ENCODE measurements at regions not wholly inside any gene's neighbourhood (a gene's known extent, or its start where the extent isn't known, plus 50 kb on each side); places are given as distances from the start of the nearest gene placed in this dataset.

DNA sequence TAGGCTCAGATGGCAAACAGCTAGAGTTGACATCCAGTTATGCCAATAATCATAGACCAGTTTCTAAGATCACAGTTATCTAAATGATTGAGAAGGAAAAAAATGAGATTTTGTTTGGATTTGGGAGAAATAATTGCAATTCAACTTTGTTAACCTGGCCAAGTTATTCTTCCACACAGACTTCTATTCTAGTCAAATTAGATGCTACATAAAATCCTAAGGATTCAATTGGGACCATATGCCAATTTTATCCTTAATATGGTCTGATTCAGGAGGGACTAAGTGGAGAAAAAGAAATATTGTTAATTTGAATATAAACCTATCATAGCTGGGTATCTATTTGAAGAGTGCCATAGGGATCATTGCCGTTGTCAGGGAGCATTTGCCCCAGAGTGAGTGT is 178.3 kb upstream of the SLC7A11 start:
- no peak for ATAC-seq
- TF ChIP-seq TOX (CRISPR knock-in tag; IDR thresholded peaks at IDR 0.05; ENCODE audit: borderline replicate concordance) (no peak), ZC3H10 (CRISPR knock-in tag; IDR thresholded peaks at IDR 0.05) (no peak), GLIS3 (CRISPR knock-in tag; IDR thresholded peaks at IDR 0.05) (no peak), BACH2 (CRISPR knock-in tag; IDR thresholded peaks at IDR 0.05; ENCODE audit: borderline replicate concordance) (no peak), ZNF70 (CRISPR knock-in tag; IDR thresholded peaks at IDR 0.05) (no peak), ZNF8 (CRISPR knock-in tag; IDR thresholded peaks at IDR 0.05) (no peak), TCF4 (CRISPR knock-in tag; IDR thresholded peaks at IDR 0.05; ENCODE audit: borderline replicate concordance) (no peak), CSRNP3 (CRISPR knock-in tag; IDR thresholded peaks at IDR 0.05) (no peak), ESRRG (CRISPR knock-in tag; IDR thresholded peaks at IDR 0.05) (no peak), SNAI2 (CRISPR knock-in tag; IDR thresholded peaks at IDR 0.05) (no peak), ARNTL (CRISPR knock-in tag; IDR thresholded peaks at IDR 0.05; ENCODE audit: borderline replicate concordance, low read depth) (no peak), ZNF565 (CRISPR knock-in tag; conservative IDR thresholded peaks at IDR 0.05; ENCODE audit: low read depth) (no peak)
- TF ChIP-seq, protein P1, sequence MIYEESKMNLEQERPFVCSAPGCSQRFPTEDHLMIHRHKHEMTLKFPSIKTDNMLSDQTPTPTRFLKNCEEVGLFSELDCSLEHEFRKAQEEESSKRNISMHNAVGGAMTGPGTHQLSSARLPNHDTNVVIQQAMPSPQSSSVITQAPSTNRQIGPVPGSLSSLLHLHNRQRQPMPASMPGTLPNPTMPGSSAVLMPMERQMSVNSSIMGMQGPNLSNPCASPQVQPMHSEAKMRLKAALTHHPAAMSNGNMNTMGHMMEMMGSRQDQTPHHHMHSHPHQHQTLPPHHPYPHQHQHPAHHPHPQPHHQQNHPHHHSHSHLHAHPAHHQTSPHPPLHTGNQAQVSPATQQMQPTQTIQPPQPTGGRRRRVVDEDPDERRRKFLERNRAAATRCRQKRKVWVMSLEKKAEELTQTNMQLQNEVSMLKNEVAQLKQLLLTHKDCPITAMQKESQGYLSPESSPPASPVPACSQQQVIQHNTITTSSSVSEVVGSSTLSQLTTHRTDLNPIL (CRISPR knock-in tag; IDR thresholded peaks at IDR 0.05; ENCODE audit: low read depth): no peak
- TF ChIP-seq, protein P2, sequence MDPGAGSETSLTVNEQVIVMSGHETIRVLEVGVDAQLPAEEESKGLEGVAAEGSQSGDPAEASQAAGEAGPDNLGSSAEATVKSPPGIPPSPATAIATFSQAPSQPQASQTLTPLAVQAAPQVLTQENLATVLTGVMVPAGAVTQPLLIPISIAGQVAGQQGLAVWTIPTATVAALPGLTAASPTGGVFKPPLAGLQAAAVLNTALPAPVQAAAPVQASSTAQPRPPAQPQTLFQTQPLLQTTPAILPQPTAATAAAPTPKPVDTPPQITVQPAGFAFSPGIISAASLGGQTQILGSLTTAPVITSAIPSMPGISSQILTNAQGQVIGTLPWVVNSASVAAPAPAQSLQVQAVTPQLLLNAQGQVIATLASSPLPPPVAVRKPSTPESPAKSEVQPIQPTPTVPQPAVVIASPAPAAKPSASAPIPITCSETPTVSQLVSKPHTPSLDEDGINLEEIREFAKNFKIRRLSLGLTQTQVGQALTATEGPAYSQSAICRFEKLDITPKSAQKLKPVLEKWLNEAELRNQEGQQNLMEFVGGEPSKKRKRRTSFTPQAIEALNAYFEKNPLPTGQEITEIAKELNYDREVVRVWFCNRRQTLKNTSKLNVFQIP (CRISPR knock-in tag; IDR thresholded peaks at IDR 0.05; ENCODE audit: borderline replicate concordance, low read depth): no peak

DNA sequence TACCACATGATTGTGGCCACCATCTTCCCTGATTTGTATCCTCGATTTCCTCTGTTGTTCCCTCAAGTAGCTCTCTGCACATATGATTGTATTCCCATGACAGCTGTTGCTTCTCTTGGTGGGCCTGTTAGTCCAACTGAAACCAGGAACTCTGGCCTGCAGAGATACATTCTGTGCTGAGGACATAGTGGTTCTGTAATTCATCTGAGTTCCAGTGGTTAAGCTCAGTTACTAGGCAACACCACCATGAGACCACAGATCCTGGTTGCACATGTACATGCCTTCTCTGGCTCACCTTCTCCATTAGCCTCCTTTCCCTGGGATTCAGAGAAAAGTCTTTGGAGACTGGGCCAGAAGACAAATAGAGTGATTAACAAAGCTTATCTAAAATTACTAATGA is 172.1 kb upstream of the SLC7A11 start:
- ATAC-seq: no peak
- TF ChIP-seq ESRRG (CRISPR knock-in tag; IDR thresholded peaks at IDR 0.05) (no peak), OSR1 (CRISPR knock-in tag; IDR thresholded peaks at IDR 0.05) (no peak), CSRNP3 (CRISPR knock-in tag; IDR thresholded peaks at IDR 0.05) (no peak), ZFP3 (CRISPR knock-in tag; IDR thresholded peaks at IDR 0.05) (no peak), BACH2 (CRISPR knock-in tag; IDR thresholded peaks at IDR 0.05; ENCODE audit: borderline replicate concordance) (no peak), CSDC2 (CRISPR knock-in tag; IDR thresholded peaks at IDR 0.05) (no peak), ZFP30 (CRISPR knock-in tag; IDR thresholded peaks at IDR 0.05) (no peak), RARB (CRISPR knock-in tag; IDR thresholded peaks at IDR 0.05) (no peak), ZNF565 (CRISPR knock-in tag; conservative IDR thresholded peaks at IDR 0.05; ENCODE audit: low read depth) (no peak), ARNTL (CRISPR knock-in tag; IDR thresholded peaks at IDR 0.05; ENCODE audit: borderline replicate concordance, low read depth) (no peak), ZNF70 (CRISPR knock-in tag; IDR thresholded peaks at IDR 0.05) (no peak)
- TF ChIP-seq, protein P3, sequence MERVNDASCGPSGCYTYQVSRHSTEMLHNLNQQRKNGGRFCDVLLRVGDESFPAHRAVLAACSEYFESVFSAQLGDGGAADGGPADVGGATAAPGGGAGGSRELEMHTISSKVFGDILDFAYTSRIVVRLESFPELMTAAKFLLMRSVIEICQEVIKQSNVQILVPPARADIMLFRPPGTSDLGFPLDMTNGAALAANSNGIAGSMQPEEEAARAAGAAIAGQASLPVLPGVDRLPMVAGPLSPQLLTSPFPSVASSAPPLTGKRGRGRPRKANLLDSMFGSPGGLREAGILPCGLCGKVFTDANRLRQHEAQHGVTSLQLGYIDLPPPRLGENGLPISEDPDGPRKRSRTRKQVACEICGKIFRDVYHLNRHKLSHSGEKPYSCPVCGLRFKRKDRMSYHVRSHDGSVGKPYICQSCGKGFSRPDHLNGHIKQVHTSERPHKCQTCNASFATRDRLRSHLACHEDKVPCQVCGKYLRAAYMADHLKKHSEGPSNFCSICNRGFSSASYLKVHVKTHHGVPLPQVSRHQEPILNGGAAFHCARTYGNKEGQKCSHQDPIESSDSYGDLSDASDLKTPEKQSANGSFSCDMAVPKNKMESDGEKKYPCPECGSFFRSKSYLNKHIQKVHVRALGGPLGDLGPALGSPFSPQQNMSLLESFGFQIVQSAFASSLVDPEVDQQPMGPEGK (CRISPR knock-in tag; IDR thresholded peaks at IDR 0.05; ENCODE audit: borderline replicate concordance): no peak

DNA sequence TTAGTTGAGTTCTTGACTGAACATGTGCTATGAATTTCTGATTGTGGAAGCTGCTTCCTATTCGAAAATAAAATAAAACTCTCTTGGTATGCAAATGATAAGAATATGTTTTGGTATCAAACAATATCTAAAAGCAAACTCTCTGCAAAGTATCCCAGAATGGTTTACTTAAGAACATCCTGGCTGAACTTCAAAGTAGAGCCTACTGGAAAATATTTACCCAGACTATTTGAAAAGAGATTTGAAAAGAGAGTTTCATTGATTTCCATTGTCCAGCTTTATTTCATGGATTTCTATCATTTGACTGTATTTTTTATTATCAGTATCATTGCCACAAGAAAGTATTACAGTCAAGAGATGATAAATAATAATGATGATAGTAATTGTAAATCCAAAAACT is 171.1 kb upstream of the SLC7A11 start:
- ATAC-seq: no peak
- TF ChIP-seq CSDC2 (CRISPR knock-in tag; IDR thresholded peaks at IDR 0.05): no peak
- TF ChIP-seq GLIS3 (CRISPR knock-in tag; IDR thresholded peaks at IDR 0.05): no peak
- no peak for TF ChIP-seq SNAI2 (CRISPR knock-in tag; IDR thresholded peaks at IDR 0.05)
- TF ChIP-seq, protein P4, sequence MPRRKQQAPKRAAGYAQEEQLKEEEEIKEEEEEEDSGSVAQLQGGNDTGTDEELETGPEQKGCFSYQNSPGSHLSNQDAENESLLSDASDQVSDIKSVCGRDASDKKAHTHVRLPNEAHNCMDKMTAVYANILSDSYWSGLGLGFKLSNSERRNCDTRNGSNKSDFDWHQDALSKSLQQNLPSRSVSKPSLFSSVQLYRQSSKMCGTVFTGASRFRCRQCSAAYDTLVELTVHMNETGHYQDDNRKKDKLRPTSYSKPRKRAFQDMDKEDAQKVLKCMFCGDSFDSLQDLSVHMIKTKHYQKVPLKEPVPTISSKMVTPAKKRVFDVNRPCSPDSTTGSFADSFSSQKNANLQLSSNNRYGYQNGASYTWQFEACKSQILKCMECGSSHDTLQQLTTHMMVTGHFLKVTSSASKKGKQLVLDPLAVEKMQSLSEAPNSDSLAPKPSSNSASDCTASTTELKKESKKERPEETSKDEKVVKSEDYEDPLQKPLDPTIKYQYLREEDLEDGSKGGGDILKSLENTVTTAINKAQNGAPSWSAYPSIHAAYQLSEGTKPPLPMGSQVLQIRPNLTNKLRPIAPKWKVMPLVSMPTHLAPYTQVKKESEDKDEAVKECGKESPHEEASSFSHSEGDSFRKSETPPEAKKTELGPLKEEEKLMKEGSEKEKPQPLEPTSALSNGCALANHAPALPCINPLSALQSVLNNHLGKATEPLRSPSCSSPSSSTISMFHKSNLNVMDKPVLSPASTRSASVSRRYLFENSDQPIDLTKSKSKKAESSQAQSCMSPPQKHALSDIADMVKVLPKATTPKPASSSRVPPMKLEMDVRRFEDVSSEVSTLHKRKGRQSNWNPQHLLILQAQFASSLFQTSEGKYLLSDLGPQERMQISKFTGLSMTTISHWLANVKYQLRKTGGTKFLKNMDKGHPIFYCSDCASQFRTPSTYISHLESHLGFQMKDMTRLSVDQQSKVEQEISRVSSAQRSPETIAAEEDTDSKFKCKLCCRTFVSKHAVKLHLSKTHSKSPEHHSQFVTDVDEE (CRISPR knock-in tag; IDR thresholded peaks at IDR 0.05): no peak
- no peak for TF ChIP-seq BACH2 (CRISPR knock-in tag; IDR thresholded peaks at IDR 0.05; ENCODE audit: borderline replicate concordance)
- TF ChIP-seq, protein P3 (CRISPR knock-in tag; IDR thresholded peaks at IDR 0.05; ENCODE audit: borderline replicate concordance): no peak
- no peak for TF ChIP-seq OSR1 (CRISPR knock-in tag; IDR thresholded peaks at IDR 0.05)
- TF ChIP-seq, protein P2 (CRISPR knock-in tag; IDR thresholded peaks at IDR 0.05; ENCODE audit: borderline replicate concordance, low read depth): no peak
- no peak for TF ChIP-seq ZFP3 (CRISPR knock-in tag; IDR thresholded peaks at IDR 0.05)
- no peak for TF ChIP-seq ESRRG (CRISPR knock-in tag; IDR thresholded peaks at IDR 0.05)

Measured in SK-N-SH treated with all-trans-retinoic acid at 6 μM for 48 hours (cell line).